MCF 10A (cell line): ENCODE measurements at regions not wholly inside any gene's neighbourhood (a gene's known extent, or its start where the extent isn't known, plus 50 kb on each side); places are given as distances from the start of the nearest gene placed in this dataset.

Source experiments
- BruUV-seq: library from RNA; stranded (reverse); fragments of 400-500 nt; replicated peaks from 2 replicates; lab custom pipeline; 2021; lab: Mats Ljungman, UMichigan
- CTCF ChIA-PET: fragments of 300-600 bp; sonication (Branson Sonifier 250); formaldehyde crosslinking; extraction: SDS; loops from one replicate; lab custom pipeline; 2021; ENCODE audit warnings: antibody characterized with exemption, inconsistent platforms; lab: Yijun Ruan, JAX
- POLR2A ChIA-PET: fragments of 300-600, 350-650 bp; sonication (Branson Sonifier 250); formaldehyde crosslinking; extraction: SDS; loops from one replicate; lab custom pipeline; 2020; ENCODE audit warnings: antibody characterized with exemption, inconsistent platforms; lab: Yijun Ruan, JAX
- DNase-seq: peaks from one replicate; pipeline ENCODE4 v3.0.0-alpha.2; 2018; ENCODE audit not compliant: unreplicated experiment
- H3K27ac Mint-ChIP-seq: one replicate; pipeline ENCODE4 v1.8.0; 2022; ENCODE audit warnings: mild to moderate bottlenecking, low read depth, mixed read lengths; ENCODE audit not compliant: unreplicated experiment
- H3K27me3 Mint-ChIP-seq: one replicate; pipeline ENCODE4 v1.8.0; 2022; ENCODE audit warnings: mixed read lengths; ENCODE audit not compliant: insufficient read depth, unreplicated experiment
- H3K36me3 Mint-ChIP-seq: one replicate; pipeline ENCODE4 v1.8.0; 2022; ENCODE audit warnings: mild to moderate bottlenecking, moderate library complexity, mixed read lengths; ENCODE audit not compliant: insufficient read depth, unreplicated experiment
- H3K4me1 Mint-ChIP-seq: one replicate; pipeline ENCODE4 v1.8.0; 2022; ENCODE audit warnings: mixed read lengths; ENCODE audit not compliant: insufficient read depth, unreplicated experiment
- H3K4me3 Mint-ChIP-seq: one replicate; pipeline ENCODE4 v1.8.0; 2022; ENCODE audit warnings: mild to moderate bottlenecking, moderate library complexity, mixed read lengths; ENCODE audit not compliant: unreplicated experiment
- H3K9me3 Mint-ChIP-seq: one replicate; pipeline ENCODE4 v1.8.0; 2022; ENCODE audit warnings: mixed read lengths; ENCODE audit not compliant: unreplicated experiment
- CTCF ChIP-seq: fragments of 200-600 bp; IDR thresholded peaks from one replicate; pipeline ENCODE4 v1.8.0; 2022; ENCODE audit warnings: antibody characterized with exemption, mild to moderate bottlenecking; ENCODE audit not compliant: unreplicated experiment
- intact Hi-C: fragments of 100-400 bp; cut with micrococcal nuclease; formaldehyde crosslinking; loops from 2 replicates; pipeline ENCODE4 v1.14.1; 2022

- no peak for TF ChIP-seq CTCF
- no TSS peak for BruUV-seq
- no peaks in the 10 kb centered on the region for H3K27me3 Mint-ChIP-seq
- no peaks in the 10 kb centered on the region for H3K36me3 Mint-ChIP-seq
- H3K9me3 Mint-ChIP-seq: no peaks in the 10 kb centered on the region
- H3K4me1 Mint-ChIP-seq: peaks cover 5% of the 10 kb centered on the region
- H3K27ac Mint-ChIP-seq: no peak overlapping the region
- ChIA-PET POLR2A (no interaction called here), CTCF (interaction anchor here (0.6 kb wide), 1 partner anchor 27 kb away, joined by 3 read pairs; no protein-coding TSS in a partner anchor)
- H3K4me3 Mint-ChIP-seq: no peak overlapping the region
- peak; percentile 51 for DNase-seq
- intact Hi-C loops: no loop called here
These were observed 415.9 kb downstream of the GRB14 start for GRCh38 chr2:164205347-164205746.

- BruUV-seq: no TSS peak
- DNase-seq: no peak
- CTCF ChIA-PET: no interaction called here
- no peak for TF ChIP-seq CTCF
- no peaks in the 10 kb centered on the region for H3K9me3 Mint-ChIP-seq
- no peak overlapping the region for H3K4me3 Mint-ChIP-seq
- POLR2A ChIA-PET: interaction anchor here (0.7 kb wide), 1 partner anchor 15 kb away, joined by 3 read pairs; no protein-coding TSS in a partner anchor
- H3K27ac Mint-ChIP-seq: no peak overlapping the region
- peaks cover 5% of the 10 kb centered on the region for H3K4me1 Mint-ChIP-seq
- intact Hi-C loops: no loop called here
- no peaks in the 10 kb centered on the region for H3K27me3 Mint-ChIP-seq
- no peaks in the 10 kb centered on the region for H3K36me3 Mint-ChIP-seq
These were observed 418.2 kb downstream of the GRB14 start for GRCh38 chr2:164203131-164203530.

- no peak overlapping the region for H3K4me3 Mint-ChIP-seq
- no peaks in the 10 kb centered on the region for H3K36me3 Mint-ChIP-seq
- H3K27me3 Mint-ChIP-seq: no peaks in the 10 kb centered on the region
- DNase-seq: no peak
- CTCF ChIA-PET: no interaction called here
- no peak for TF ChIP-seq CTCF
- intact Hi-C loops: no loop called here
- no peaks in the 10 kb centered on the region for H3K4me1 Mint-ChIP-seq
- H3K9me3 Mint-ChIP-seq: no peaks in the 10 kb centered on the region
- POLR2A ChIA-PET: no interaction called here
- no peak overlapping the region for H3K27ac Mint-ChIP-seq
- no TSS peak for BruUV-seq
These were observed 423.0 kb downstream of the GRB14 start for GRCh38 chr2:164198256-164198655.

GRCh38 chr2:164190700-164191099 is 430.6 kb downstream of the GRB14 start:
- no peak for TF ChIP-seq CTCF
- CTCF ChIA-PET: interaction anchor here (0.6 kb wide), 1 partner anchor 855 kb away, joined by 3 read pairs; no protein-coding TSS in a partner anchor

More at GRCh38 chr2:164190700-164191099, 430.6 kb downstream of the GRB14 start:
- Mint-ChIP-seq H3K4me3 (no peak overlapping the region), H3K36me3 (no peaks in the 10 kb centered on the region), H3K9me3 (peaks cover 7% of the 10 kb centered on the region), H3K27ac (no peak overlapping the region), H3K27me3 (no peaks in the 10 kb centered on the region), H3K4me1 (no peaks in the 10 kb centered on the region)
- intact Hi-C loops: no loop called here
- no peak for DNase-seq
- POLR2A ChIA-PET: no interaction called here
- no TSS peak for BruUV-seq
